Spinal cord (tissue), 9 donors: ENCODE measurements at regions not wholly inside any gene's neighbourhood (a gene's known extent, or its start where the extent isn't known, plus 50 kb on each side); places are given as distances from the start of the nearest gene placed in this dataset.
A peak's percentile ranks its signal among the peaks of the same experiment; 100 is the strongest.
"Not testable (repeated sequence)": the region's sequence is repeated elsewhere in the genome, so short reads cannot be mapped to it uniquely, and the experiment has no call there.

Source experiments
- DNase-seq, 6 donors: peaks; one replicate each; pipeline versions ENCODE4 v3.0.0 to v3.0.0-alpha.2; 2013 to 2015; ENCODE audit warnings: low spot score in 6 of 6, low read depth in 4 of 6
- H3K27ac ChIP-seq: one replicate; pipeline ENCODE4 v1.5.1; 2013; ENCODE audit warnings: low read depth, low read length, control low read depth
- H3K27me3 ChIP-seq: one replicate; pipeline ENCODE4 v1.6.1; 2013; ENCODE audit warnings: low read length; ENCODE audit not compliant: control insufficient read depth, insufficient read depth
- H3K36me3 ChIP-seq: one replicate; pipeline ENCODE4 v1.6.1; 2013; ENCODE audit warnings: low read length; ENCODE audit not compliant: control insufficient read depth, insufficient read depth
- H3K4me1 ChIP-seq: one replicate; pipeline ENCODE4 v1.6.1; 2013; ENCODE audit warnings: low read length; ENCODE audit not compliant: control insufficient read depth, insufficient read depth
- H3K4me3 ChIP-seq: one replicate; pipeline ENCODE4 v1.5.1; 2013; ENCODE audit warnings: low read depth, low read length, control low read depth
- H3K9me3 ChIP-seq: one replicate; pipeline ENCODE4 v1.6.1; 2013; ENCODE audit warnings: low read length; ENCODE audit not compliant: control insufficient read depth, insufficient read depth
- WGBS: methylation state at CpG from one replicate; pipeline ENCODE4 v1.1.5; 2013; ENCODE audit warnings: missing lambda C conversion rate; ENCODE audit not compliant: insufficient coverage; 5-methylcytosine and 5-hydroxymethylcytosine counted together
- donor health status: healthy.

GRCh38 chr4:18602610-18603009 is 581.1 kb upstream of the LCORL start:
- not testable (repeated sequence) for H3K27ac ChIP-seq, DNase-seq, H3K4me3 ChIP-seq, H3K27me3 ChIP-seq, H3K4me1 ChIP-seq, H3K9me3 ChIP-seq, H3K36me3 ChIP-seq
- WGBS: 92% methylated on average over 8 of the region's 8 CpGs

GRCh38 chr4:18593297-18594002 is 571.9 kb upstream of the LCORL start:
- Histone ChIP-seq H3K9me3 (no peaks in the 10 kb centered on the region), H3K27me3 (no peaks in the 10 kb centered on the region), H3K4me3 (peak overlapping the region; percentile 19), H3K36me3 (no peaks in the 10 kb centered on the region), H3K4me1 (no peaks in the 10 kb centered on the region), H3K27ac (peak overlapping the region; percentile 0)
- DNase-seq: peak; percentile 85 to 97 (median 87)
- 0% methylated on average over 10 of the region's 12 CpGs for WGBS

- DNase-seq: no peak
- no peaks in the 10 kb centered on the region for H3K27me3 ChIP-seq
- no peaks in the 10 kb centered on the region for H3K4me1 ChIP-seq
- no peak overlapping the region for H3K27ac ChIP-seq
- no CpG with 5 or more reads among the region's 1 CpG for WGBS
- H3K4me3 ChIP-seq: no peak overlapping the region
- no peaks in the 10 kb centered on the region for H3K9me3 ChIP-seq
- no peaks in the 10 kb centered on the region for H3K36me3 ChIP-seq
These were observed 561.3 kb upstream of the LCORL start for GRCh38 chr4:18582841-18583240.

- H3K27ac ChIP-seq: no peak overlapping the region
- no peaks in the 10 kb centered on the region for H3K4me1 ChIP-seq
- no peaks in the 10 kb centered on the region for H3K9me3 ChIP-seq
- no peaks in the 10 kb centered on the region for H3K27me3 ChIP-seq
- WGBS: 86% methylated on average over 4 of the region's 4 CpGs
- no peak for DNase-seq
- H3K36me3 ChIP-seq: no peaks in the 10 kb centered on the region
- H3K4me3 ChIP-seq: no peak overlapping the region
These were observed 556.8 kb upstream of the LCORL start for GRCh38 chr4:18578307-18578706.

GRCh38 chr4:18572481-18572880 is 550.9 kb upstream of the LCORL start:
- no peak overlapping the region for H3K4me3 ChIP-seq
- H3K36me3 ChIP-seq: no peaks in the 10 kb centered on the region
- WGBS: 67% methylated on average over 1 of the region's 1 CpG
- no peaks in the 10 kb centered on the region for H3K9me3 ChIP-seq
- DNase-seq: no peak
- no peaks in the 10 kb centered on the region for H3K4me1 ChIP-seq
- H3K27ac ChIP-seq: no peak overlapping the region
- no peaks in the 10 kb centered on the region for H3K27me3 ChIP-seq

- Histone ChIP-seq H3K36me3 (no peaks in the 10 kb centered on the region), H3K4me3 (no peak overlapping the region), H3K4me1 (no peaks in the 10 kb centered on the region), H3K27ac (no peak overlapping the region), H3K27me3 (no peaks in the 10 kb centered on the region), H3K9me3 (peaks cover under 1% of the 10 kb centered on the region)
- WGBS: no CpG with 5 or more reads among the region's 2 CpGs
- peak in 1 of 6 donors; percentile 66 for DNase-seq
These were observed 549.8 kb upstream of the LCORL start for GRCh38 chr4:18571301-18571761.

GRCh38 chr4:18570370-18570769 is 548.8 kb upstream of the LCORL start:
- H3K27ac ChIP-seq: no peak overlapping the region
- H3K9me3 ChIP-seq: peaks cover 1% of the 10 kb centered on the region
- no peak overlapping the region for H3K4me3 ChIP-seq
- no peaks in the 10 kb centered on the region for H3K27me3 ChIP-seq
- H3K4me1 ChIP-seq: no peaks in the 10 kb centered on the region
- WGBS: no CpG with 5 or more reads among the region's 3 CpGs
- no peaks in the 10 kb centered on the region for H3K36me3 ChIP-seq
- DNase-seq: no peak

- WGBS: 0% methylated on average over 1 of the region's 2 CpGs
- Histone ChIP-seq H3K36me3 (no peaks in the 10 kb centered on the region), H3K27me3 (no peaks in the 10 kb centered on the region), H3K4me1 (no peaks in the 10 kb centered on the region), H3K4me3 (no peak overlapping the region), H3K27ac (no peak overlapping the region), H3K9me3 (peaks cover 1% of the 10 kb centered on the region)
- peak in 3 of 6 donors; percentile 10 to 78 (median 67) for DNase-seq
These were observed 547.0 kb upstream of the LCORL start for GRCh38 chr4:18568600-18568999.

GRCh38 chr4:18566970-18567799 is 545.6 kb upstream of the LCORL start:
- DNase-seq: no peak
- no peaks in the 10 kb centered on the region for H3K27me3 ChIP-seq
- no peaks in the 10 kb centered on the region for H3K4me1 ChIP-seq
- 100% methylated on average over 7 of the region's 9 CpGs for WGBS
- H3K36me3 ChIP-seq: no peaks in the 10 kb centered on the region
- peaks cover 1% of the 10 kb centered on the region for H3K9me3 ChIP-seq
- no peak overlapping the region for H3K4me3 ChIP-seq
- H3K27ac ChIP-seq: no peak overlapping the region

- Histone ChIP-seq H3K27ac (no peak overlapping the region), H3K4me1 (no peaks in the 10 kb centered on the region), H3K36me3 (no peaks in the 10 kb centered on the region), H3K9me3 (no peaks in the 10 kb centered on the region), H3K4me3 (no peak overlapping the region), H3K27me3 (no peaks in the 10 kb centered on the region)
- DNase-seq: no peak
- WGBS: 100% methylated on average over 2 of the region's 3 CpGs
These were observed 537.9 kb upstream of the LCORL start for GRCh38 chr4:18559492-18559891.
